HG03025 (cell line): ENCODE measurements at regions not wholly inside any gene's neighbourhood (a gene's known extent, or its start where the extent isn't known, plus 50 kb on each side); places are given as distances from the start of the nearest gene placed in this dataset.

Experiments used
- ATAC-seq: cut with Tn5 transposase; IDR thresholded peaks from one replicate; pipeline ENCODE4 v1.9.1; 2021; ENCODE audit warnings: mild to moderate bottlenecking, moderate library complexity; ENCODE audit not compliant: unreplicated experiment, low FRiP score

DNA sequence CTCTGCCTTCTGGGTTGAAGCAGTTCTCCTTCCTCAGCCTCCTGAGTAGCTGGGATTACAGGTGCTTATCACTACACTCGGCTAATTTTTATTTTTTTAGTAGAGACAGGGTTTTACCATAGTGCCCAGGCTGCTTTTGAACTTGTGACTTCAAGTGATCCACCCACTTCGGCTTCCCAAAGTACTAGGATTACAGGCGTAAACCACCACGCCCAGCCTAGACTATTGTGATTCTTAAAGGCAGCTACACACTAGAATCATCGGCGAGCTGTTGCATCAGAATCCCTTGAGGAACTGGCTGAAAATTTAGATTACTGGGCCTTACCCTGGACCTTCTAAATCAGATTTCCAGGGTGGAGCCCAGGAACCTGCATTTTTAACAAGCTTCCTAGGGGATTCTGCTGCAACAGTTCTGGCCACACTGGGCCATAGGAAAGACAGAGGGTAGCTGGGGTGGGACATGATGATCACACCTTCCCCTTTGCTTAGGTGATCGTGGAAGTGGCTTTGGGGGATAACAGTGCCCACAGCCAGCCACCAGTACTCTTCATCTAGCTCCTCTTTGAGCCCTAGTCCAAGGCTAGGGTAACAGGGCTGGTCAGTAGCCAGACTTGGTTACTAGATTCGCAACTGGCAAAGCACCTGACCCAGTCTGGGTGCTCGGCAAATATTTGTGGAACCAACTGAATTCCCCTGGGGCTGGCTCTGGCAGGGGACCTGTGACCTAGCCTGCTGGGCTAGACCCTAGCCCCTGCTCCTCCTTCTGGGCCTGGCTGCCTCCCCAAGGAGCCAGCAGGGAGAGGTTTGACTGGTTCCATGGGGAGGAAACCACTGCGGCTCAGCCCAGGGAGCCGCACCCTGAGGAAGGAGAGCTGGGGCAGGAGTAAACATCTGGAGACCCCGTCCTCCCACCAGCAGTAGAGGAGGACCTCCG lies 67.1 kb upstream of the DUSP5 start:
- no peak for ATAC-seq

DNA sequence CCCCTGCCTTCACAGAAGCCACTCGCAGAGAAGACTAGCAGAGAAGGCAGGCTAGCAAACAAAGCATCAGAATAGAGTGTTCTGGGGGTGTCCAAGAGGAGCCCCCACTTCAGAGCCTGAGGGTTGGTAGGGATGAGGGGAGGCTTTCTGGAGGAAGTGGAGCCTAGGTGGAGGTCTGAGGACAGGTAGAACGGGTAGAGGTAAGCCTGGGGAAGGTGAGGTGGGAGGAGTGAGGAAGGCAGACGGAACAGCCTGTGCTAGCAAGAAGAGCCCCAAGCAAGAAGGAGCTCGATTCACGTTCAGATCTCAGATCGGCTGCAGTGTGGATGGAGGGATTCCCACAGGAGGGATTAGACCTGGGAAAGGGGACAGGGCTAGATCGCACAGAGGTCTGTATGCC lies 66.0 kb upstream of the DUSP5 start:
- no peak for ATAC-seq

DNA sequence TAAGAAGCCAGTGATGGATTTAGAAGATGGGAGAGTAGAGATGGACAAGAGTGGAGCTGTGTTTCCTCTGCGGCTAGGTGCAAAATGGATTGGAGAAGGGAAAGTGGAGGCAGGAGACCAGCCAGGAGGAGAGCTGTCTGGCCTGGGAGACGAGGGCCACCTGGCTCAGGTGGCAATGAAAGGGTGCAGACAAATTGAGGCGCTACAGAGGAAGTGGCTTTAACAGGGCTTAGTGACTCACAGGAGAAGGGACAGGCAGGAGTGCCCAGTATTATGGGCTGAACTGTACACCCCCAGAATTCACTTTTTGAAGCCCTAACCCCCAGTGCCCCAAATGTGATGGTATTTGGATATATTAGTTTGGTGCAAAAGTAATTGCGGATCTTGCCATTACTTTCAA lies 65.6 kb upstream of the DUSP5 start:
- ATAC-seq: no peak

DNA sequence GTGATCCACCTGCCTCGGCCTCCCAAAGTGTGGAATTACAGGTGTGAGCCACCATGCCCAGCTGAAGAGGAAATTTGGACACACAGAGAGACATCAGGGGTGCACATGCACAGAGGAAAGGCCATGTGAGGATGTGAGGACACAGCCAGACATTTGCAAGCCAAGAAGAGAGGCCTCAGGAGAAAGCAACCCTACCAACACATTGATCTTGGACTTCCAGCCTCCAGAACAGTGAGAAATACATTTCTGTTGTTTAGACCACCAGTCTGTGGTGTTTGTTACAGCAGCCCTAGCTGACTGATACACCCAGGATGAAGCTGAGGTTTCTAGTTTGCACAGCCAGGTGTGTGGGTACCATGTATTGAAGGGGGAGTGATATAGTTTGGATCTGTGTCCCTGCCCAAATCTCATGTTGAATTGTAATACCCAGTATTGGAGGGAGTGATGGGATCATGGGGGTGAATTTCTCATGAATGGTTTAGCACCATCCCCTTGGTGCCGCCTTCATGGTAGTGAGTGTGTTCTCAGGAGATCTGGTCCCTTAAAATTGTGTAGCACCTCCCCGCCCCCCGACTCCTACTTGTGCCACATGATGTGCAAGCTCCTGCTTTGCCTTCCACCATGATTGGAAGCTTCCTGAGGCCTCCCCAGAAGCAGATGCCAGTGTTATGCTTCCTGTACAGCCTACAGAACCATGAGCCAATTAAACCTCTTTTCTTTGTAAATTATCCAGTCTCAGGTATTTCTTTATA lies 64.7 kb upstream of the DUSP5 start:
- ATAC-seq: no peak

DNA sequence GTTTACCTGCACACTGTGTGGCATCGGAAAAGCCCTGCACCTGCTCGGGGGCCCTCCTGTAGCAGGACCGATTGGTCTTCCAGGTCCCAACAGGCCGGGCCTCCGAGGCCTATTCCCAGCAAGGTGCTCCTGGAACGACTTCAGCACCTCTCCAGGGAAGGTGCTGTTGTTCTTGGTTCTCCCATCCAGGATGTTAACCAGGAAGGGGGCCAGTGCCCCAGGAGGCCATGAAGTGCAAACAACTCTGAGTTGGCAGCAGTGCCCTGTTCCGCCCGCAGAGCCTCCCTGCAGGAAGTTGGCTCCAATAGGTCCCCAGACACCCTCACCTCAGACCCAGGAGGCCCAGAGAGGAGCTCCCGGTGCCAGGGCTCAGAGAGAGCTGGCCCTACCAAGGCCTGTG lies 64.0 kb upstream of the DUSP5 start:
- ATAC-seq: no peak

DNA sequence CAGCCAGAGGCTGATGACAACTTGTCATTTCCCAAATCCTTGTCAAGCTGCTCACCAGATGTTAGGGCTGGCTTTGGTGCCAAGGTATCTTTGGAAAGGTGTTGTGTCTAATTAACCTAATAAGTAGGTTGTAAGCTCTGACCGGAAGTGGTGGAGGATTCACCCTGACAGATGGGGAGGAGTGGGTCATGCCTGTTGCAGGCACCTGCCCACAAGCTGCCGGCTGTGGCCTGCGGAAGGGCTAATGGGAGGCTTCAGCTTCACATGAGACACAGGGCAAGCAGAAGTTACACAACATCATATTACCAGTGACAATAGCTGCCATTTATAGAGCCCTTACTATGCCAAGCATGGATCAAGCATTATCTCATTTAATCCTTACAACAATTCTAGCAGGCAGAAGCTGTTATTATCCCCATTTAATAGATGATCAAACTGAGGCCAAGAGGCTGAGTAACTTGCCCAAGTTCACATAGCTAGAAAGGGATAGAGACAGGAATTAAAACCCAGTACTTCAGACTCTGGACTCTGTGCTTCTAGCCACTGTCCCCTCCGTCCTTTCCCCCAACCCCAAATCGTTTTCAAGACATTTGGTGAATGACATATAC lies 63.1 kb upstream of the DUSP5 start:
- no peak for ATAC-seq

DNA sequence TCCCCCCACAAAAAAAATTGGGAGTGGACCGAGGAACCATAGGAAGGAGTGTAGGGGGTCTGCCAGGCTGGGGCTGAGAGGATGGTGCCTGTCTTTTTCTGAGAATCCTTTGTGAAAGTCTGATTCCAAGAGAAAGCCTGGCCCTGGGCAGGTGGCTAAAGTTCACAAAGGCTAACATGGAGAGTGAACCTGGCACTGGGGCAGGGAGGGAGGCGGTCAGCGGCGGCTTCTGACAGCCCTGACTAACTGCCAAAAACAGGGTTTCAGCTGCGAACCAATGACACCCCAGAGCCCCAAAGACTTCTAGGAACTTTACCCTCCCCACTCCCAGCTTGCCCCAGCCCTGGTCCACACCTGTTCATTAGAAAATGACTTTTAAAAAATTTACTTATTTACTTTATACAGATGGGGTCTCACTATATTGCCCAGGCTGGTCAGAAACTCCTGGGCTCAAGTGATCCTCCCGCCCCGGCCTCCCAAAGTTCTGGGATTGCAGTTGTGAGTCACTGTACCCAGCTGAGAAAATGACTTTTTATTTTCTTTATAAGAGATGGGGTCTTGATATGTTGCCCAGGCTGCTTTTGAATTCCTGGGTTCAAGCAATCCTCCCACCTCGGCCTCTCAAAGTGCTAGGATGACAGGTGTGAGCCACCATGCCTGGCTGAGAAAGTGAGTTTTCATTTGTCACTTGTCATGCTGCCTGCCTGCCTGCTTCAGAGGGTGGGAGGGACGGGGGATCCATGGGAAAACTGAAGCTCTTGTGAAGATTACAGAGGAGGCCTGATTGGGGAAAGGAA lies 61.0 kb upstream of the DUSP5 start:
- no peak for ATAC-seq

DNA sequence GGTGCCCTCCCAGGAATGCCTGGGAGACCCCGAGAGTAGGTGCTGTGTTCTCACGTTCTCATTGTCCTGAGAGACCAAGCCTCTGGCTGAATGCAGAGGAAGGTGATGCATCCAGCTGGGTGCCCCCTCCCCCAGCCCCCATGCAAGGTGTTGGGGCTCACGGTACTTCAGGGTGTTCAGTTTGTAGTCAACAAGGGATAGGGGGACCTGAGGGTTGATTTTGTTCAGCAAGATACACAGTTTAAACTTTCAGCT lies 60.4 kb upstream of the DUSP5 start:
- ATAC-seq: no peak

DNA sequence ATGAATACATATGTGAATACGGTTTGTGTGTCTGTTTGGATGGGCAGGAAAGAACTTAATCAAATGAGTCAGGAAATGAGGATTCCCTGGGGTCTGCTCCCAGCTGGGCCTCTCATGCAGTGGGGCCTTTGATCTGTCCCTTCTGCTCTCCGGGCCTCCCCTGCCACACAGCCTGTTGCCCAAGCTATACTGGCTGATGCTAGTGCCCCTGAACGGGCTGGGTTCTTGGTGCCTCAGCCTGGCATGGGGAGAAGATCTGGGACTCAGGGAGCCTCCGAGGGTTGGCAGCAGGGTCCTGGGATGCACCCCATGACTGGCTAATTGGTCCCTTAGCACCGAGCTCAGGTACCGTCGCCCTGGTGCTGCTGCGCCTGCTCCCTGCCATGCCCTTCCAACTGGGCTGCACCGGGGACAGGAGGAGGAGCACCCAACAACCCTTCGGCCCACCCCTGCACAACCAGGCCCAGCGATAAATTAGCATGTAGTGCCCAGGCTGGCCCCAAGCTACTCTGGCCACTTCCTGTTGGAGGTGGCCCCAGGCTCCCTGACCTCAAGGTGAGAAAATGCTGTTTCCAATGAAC lies 59.9 kb upstream of the DUSP5 start:
- no peak for ATAC-seq

DNA sequence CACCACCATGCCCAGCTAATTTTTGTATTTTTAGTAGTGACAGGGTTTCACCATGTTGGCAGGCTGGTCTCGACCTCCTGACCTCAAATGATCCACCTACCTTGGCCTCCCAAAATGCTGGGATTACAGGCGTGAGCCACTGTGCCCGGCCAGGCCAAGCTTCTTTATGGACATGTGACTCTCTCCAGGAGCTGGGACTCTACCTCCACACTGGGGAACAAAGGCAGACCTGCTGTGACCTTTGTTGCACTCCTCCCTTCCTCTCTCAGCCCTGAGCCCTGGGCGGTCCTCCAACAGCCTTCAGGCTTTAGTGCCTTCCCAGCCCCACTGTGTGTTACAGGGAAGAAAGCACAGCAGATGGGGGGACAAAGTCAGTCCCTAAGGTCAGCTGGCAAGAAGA lies 55.0 kb upstream of the DUSP5 start:
- ATAC-seq: no peak

DNA sequence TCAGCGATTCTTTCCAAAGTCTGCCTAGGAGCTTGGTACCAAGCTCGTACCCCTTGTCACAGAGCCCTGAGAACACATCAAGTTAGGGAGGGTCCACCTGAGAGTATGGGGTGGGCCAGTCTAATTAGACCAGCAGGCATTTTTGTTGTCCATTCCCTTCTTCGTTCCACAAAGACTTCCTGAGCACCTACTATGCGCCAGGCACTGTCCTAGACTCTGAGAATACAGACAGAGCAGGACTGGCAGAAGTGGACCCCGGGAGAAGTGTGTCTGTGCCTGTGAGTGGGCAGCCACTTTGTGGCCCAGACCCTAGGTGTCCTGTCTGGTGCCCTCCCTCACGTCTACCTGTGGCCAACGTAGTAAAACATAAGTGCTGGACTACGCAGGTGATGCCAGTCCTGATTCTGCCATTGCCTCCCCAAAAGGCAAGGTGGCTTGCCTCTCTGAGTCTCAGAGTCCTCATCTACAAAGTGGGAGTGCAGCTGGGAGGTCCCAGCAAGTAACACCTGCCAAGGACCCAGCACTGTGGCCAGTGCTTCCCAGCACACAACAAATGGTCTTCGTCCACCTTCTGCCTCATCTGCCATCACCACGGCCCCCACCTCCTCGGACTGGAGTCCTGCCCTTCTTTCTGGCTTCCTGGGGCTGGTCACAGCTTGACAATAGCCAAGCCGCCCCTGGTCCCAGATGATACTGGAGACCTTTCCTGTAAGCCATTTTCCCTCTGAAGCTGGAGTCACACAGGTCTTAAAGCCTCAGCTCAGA lies 54.3 kb upstream of the DUSP5 start:
- no peak for ATAC-seq

DNA sequence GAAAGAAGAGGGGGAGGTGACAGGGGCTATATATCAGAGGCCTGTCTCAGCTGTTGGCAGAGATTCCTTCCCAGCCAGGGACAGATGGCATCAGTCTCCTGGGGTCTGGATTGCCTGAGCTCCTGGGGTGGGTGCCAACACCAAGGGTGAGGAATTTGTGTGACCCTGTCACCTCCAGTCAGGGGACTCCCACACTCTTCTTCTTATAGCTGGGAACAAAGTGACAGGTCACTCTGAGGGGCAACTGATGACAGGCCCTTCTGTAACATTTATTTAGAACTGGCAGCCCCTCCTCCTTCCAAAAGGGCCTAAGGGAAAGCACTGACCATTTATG lies 53.7 kb upstream of the DUSP5 start:
- ATAC-seq: no peak

DNA sequence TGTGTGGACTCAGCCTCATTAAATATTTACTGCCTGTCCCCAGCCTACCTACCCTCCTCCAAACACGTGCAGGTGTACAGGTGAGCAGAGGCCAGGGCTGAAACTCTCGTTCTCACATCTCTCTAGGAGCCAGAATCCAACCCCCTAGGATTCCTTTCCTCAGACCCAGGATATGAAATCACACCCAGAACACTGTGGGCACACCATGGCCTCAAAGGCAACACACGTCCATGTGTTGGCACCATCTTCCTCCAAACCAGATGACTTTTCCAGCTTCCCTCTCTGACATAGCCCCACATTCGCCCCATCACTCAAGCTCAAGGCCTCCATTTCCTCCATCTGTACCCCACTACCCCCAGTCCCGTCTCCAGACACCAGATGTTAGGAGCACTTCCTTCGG lies 51.8 kb upstream of the DUSP5 start:
- ATAC-seq: no peak

DNA sequence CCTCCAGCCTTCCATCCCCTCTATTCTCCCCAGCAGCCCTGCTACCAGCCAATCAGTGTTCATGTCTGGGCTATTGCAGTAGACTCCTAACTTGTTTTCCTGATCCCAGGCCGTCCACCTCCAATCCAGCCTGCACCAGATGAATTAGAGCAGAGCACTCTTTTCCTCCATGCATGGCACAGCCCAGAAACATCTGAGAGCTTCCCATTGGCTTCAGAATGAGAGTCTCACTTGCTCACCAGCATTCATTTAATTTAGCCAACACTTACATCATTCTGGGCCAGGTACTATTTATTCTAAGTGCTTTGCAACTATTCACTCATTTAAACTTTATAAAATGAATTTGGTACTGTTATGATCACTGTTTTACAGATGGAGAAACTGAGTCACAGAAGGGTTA lies 51.4 kb upstream of the DUSP5 start:
- ATAC-seq: no peak

DNA sequence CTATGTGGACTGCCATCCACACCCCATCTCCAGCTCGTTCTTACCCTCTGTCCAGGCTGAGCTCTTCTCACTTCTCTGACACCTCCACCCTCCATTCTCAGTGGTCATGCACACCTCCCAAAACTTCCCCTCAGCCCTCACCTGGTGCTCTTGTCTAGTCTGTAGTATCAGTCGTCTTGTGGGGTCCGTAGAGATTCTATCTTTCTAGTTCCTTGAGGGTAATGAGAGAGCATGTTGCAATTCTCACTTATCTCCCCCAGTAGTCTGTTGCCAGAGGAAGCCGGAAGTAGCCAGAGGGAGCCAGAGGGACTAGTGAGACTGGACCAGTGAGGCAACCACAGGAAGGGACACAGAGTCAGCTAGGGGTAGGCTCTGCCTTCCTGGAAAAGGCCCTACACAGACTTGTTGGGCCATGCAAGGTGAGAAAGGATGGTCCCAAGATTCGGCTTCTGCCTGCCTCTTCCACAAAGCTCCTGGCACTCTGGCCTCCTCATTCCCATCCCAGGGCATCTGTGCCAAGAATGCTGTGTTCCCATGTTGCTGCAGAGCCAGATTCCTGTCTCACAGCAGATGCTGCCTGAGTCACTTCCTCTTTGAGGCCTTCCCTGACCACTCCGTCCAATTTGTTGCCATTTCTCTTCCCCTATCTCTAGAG lies 50.6 kb upstream of the DUSP5 start:
- ATAC-seq: no peak

DNA sequence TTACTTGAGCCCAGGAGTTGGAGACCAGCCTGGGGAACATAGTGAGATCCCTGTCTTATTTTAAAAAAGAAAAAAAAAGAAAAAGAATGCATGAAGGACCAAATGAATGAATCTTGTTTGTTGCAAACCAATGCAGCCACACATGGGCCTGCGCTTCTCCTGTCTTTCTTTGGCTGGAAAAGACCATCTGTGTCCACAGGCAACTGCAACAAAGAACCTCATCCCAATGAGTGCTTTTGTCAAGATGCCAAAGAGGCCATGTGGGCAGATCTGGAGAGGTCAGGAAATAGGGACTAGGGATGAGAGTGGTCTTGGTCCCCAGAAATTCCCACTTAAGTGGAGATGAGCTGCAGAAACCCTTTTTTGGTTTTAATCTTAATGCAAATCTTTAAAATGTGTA lies 49.8 kb upstream of the DUSP5 start:
- no peak for ATAC-seq
